ENCODE measurements at regions not wholly inside any gene's neighbourhood (a gene's known extent, or its start where the extent isn't known, plus 50 kb on each side); places are given as distances from the start of the nearest gene placed in this dataset.

DNA sequence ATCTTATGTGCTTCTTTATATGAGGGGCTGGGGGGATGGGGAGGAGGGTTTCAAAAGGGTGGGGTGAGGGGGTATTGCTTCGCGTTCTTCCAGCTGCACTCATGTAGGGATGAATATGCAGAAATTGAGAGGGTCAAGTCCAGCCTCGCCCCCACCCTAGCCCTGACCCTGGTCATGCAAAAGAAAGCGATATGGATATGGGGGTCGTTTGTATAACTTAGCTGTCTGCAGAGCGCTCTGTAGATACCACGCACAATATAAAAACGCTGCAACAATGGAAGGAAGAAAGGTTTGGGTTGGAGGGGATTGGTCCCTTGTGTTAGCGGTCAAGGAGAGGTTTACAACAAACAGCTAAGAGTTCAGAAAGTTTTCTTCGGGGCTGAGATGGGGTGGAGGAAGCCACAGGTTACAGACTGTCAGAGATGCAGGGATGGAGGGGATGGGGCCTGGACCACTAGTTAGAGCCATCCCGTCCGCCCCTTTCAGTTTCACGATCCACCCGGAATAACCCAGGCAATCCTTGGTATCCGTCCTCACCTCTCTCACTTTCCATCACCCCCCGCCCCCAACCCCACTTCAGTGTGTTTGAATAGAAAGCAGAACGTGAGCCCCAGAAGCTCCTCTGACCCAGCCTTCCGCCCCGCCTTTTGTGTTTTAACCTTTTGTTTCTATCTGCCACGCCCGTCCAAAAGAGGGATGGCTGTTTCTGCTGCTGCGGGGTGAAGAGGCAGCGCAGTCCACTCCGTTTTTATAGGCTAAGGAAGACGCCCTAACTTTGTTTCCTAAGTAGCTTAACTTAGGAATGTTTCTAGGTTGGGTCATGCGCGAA is 73.5 kb downstream of the SOX4 start:
- H3K4me3 ChIP-seq (ENCODE audit: low read depth, low read length) = no peak overlapping the region
- no peak for DNase-seq (ENCODE audit: low read depth)
- H3K36me3 ChIP-seq (ENCODE audit: control insufficient read depth, insufficient read depth, low read length) = no peaks in the 10 kb centered on the region
- peaks cover 41% of the 10 kb centered on the region for H3K27me3 ChIP-seq (ENCODE audit: control insufficient read depth, insufficient read depth, low read length)
- CTCF ChIA-PET = interaction anchor here (1.6 kb wide), 1 partner anchor 71 kb away, joined by 4 read pairs; no protein-coding TSS in a partner anchor
- POLR2A ChIA-PET = no interaction called here
- TF ChIP-seq, protein P1, sequence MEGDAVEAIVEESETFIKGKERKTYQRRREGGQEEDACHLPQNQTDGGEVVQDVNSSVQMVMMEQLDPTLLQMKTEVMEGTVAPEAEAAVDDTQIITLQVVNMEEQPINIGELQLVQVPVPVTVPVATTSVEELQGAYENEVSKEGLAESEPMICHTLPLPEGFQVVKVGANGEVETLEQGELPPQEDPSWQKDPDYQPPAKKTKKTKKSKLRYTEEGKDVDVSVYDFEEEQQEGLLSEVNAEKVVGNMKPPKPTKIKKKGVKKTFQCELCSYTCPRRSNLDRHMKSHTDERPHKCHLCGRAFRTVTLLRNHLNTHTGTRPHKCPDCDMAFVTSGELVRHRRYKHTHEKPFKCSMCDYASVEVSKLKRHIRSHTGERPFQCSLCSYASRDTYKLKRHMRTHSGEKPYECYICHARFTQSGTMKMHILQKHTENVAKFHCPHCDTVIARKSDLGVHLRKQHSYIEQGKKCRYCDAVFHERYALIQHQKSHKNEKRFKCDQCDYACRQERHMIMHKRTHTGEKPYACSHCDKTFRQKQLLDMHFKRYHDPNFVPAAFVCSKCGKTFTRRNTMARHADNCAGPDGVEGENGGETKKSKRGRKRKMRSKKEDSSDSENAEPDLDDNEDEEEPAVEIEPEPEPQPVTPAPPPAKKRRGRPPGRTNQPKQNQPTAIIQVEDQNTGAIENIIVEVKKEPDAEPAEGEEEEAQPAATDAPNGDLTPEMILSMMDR (IDR thresholded peaks at IDR 0.05; ENCODE audit: insufficient read depth, low read depth, low read length) = no peak

DNA sequence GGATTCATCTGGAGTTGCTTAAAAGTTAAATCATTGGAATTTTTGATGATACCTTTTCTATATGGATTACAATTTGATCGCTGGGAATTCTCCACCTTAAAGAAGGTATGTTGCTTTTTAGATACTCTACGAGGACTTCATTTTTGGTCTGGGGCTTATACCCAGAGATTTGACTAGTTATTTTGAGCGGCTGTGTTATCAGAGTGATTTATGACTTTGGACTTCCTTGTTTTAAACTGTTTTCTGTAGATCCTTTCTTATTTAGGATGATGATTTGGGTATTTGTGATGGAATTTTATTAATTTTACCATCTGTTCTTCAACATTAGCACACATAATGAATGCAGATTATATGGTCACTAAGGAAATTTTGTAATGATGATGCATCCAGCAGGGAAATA is 75.2 kb downstream of the SOX4 start:
- ChIA-PET POLR2A (no interaction called here), CTCF (no interaction called here)
- DNase-seq (ENCODE audit: low read depth) = no peak
- TF ChIP-seq, protein P1 (IDR thresholded peaks at IDR 0.05; ENCODE audit: insufficient read depth, low read depth, low read length) = no peak
- Histone ChIP-seq H3K4me3 (ENCODE audit: low read depth, low read length) (no peak overlapping the region), H3K27me3 (ENCODE audit: control insufficient read depth, insufficient read depth, low read length) (peaks cover 33% of the 10 kb centered on the region), H3K36me3 (ENCODE audit: control insufficient read depth, insufficient read depth, low read length) (no peaks in the 10 kb centered on the region)

DNA sequence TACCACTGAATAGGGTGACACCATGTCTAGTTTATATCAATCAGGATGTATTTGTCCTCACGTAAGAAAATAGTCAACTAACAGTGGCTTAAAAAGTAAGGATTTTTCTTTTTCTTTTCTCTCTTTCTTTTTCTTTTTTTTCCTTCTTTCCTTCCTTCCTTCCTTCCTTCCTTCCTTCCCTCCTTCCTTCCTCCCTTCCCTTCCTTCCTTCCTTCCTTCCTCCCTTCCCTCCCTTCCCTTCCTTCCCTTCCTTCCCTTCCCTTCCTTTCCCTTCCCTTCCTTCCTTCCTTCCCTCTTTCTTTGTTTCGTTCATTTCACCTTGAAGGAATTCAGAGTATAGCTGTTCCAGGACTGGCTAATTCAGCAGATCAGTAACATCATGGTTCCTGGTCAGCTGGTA is 83.2 kb downstream of the SOX4 start:
- Histone ChIP-seq H3K27me3 (ENCODE audit: control insufficient read depth, insufficient read depth, low read length) (no peaks in the 10 kb centered on the region), H3K36me3 (ENCODE audit: control insufficient read depth, insufficient read depth, low read length) (no peaks in the 10 kb centered on the region), H3K4me3 (ENCODE audit: low read depth, low read length) (no peak overlapping the region)
- ChIA-PET CTCF (interaction anchor here (0.6 kb wide), 1 partner anchor 569 kb away, joined by 5 read pairs; no protein-coding TSS in a partner anchor), POLR2A (no interaction called here)
- TF ChIP-seq, protein P1 (IDR thresholded peaks at IDR 0.05; ENCODE audit: insufficient read depth, low read depth, low read length) = no peak
- no peak for DNase-seq (ENCODE audit: low read depth)

DNA sequence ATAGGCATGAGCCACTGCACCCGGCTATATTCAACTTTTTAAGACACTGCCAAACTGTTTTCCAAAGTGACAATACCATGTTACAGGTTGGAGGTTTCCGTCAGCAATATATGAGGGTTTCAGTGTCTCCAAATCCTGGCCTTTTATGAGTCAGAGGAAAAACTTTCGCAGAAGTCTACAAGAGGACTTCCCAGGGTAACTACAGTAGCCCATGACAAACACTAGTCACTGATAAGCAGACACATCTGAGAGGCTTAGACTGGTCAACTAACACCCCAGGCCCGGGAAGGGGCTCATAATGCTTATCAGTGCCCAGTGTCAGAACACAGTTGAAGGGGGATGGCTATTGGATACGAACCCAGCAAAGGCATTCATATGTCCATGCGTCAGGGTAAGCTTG is 85.4 kb downstream of the SOX4 start:
- Histone ChIP-seq H3K27me3 (ENCODE audit: control insufficient read depth, insufficient read depth, low read length) (no peaks in the 10 kb centered on the region), H3K4me3 (ENCODE audit: low read depth, low read length) (no peak overlapping the region), H3K36me3 (ENCODE audit: control insufficient read depth, insufficient read depth, low read length) (no peaks in the 10 kb centered on the region)
- TF ChIP-seq, protein P1 (IDR thresholded peaks at IDR 0.05; ENCODE audit: insufficient read depth, low read depth, low read length) = no peak
- POLR2A ChIA-PET = no interaction called here
- CTCF ChIA-PET = no interaction called here
- peak; percentile 5 for DNase-seq (ENCODE audit: low read depth)

DNA sequence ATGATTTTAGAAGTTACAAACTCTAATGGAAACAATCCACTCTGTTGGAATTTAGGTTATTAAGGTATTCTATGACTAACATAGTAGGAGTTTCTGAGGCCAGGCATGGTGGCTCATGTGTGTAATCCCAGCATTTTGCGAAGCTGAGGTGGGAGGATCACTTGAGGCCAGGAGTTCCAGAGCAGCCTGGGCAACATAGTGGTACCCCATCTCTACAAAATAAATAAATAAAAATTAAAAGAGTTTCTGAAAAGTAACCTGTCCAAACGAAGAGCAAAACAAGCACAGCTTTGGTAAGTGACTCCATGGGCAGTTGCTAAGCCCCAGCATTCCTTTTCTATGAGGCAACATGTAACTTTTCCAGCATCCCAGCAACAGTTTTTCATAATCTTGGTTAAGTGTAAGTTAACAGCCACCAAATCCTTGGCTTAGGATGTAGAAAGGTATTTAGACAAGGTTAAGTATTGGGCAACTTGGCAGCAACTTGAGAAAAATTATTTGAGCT is 86.3 kb downstream of the SOX4 start:
- no peaks in the 10 kb centered on the region for H3K36me3 ChIP-seq (ENCODE audit: control insufficient read depth, insufficient read depth, low read length)
- no peak overlapping the region for H3K4me3 ChIP-seq (ENCODE audit: low read depth, low read length)
- peak; percentile 63 for DNase-seq (ENCODE audit: low read depth)
- no peaks in the 10 kb centered on the region for H3K27me3 ChIP-seq (ENCODE audit: control insufficient read depth, insufficient read depth, low read length)
- POLR2A ChIA-PET = no interaction called here
- TF ChIP-seq, protein P1 (IDR thresholded peaks at IDR 0.05; ENCODE audit: insufficient read depth, low read depth, low read length) = no peak
- CTCF ChIA-PET = no interaction called here
